ENCODE measurements at regions not wholly inside any gene's neighbourhood (a gene's known extent, or its start where the extent isn't known, plus 50 kb on each side); places are given as distances from the start of the nearest gene placed in this dataset.

DNA sequence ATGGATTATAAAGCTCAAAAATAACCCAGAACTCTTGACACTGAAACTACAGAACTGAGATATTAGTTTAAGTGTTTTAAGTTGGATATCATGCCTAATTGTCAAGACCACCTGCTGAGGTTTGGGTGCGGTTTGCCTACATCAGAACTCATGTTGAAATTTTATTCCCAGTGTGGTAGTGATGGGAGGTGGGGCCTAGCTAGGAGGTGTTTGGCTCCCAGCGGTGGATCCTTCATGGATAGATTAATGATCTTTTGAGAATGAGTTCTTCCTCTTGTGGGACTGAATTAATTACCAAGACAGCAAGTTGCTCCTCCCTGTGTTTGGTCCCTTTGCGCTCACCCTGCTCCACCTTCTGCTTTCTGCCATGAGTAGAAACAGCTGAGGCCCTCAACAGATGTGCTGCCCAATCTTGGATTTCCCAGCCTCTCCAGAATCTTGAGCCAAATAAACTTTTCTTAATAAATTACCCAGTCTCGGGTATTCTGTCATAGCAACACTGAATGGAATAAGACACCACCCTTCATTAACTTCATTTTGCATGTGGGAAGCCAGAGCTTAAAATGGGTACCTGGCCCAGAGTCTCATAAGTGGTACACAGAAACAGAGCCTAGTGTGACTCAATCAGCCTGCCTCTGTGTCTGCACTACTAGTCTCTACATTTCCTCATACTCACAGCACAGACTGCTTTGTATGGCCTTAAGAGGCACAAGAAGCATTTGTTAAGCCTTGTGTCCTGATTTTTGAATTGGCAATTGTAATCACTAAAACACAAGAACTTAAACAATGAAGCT lies 158.4 kb downstream of the IBTK start:
- Histone ChIP-seq H2AFZ (ENCODE audit: low read length) (no peak overlapping the region), H3K4me2 (ENCODE audit: low read length) (no peak overlapping the region), H3K27ac (ENCODE audit: low read depth, low read length, poor library complexity, severe bottlenecking) (no peak overlapping the region), H3K4me1 (ENCODE audit: insufficient read depth, low read length, poor library complexity, severe bottlenecking) (no peaks in the 10 kb centered on the region), H3K79me2 (ENCODE audit: insufficient read depth, low read depth, low read length) (no peaks in the 10 kb centered on the region), H3K36me3 (ENCODE audit: insufficient read depth, low read length) (no peaks in the 10 kb centered on the region), H3K9me2 (ENCODE audit: insufficient read depth, low read length) (no peaks in the 10 kb centered on the region), H3K4me3 (ENCODE audit: low read depth, low read length, poor library complexity, severe bottlenecking) (no peak overlapping the region), H4K20me1 (ENCODE audit: insufficient read depth, low read length) (no peaks in the 10 kb centered on the region), H3K9me3 (ENCODE audit: low read length) (no peaks in the 10 kb centered on the region)
- BruUV-seq (replicated peaks) = no TSS peak
- no peak for DNase-seq (ENCODE audit: low spot score)
- ChIA-PET CTCF (ENCODE audit: unreplicated experiment) (no interaction called here), POLR2A (no interaction called here)
- TF ChIP-seq, protein P1, sequence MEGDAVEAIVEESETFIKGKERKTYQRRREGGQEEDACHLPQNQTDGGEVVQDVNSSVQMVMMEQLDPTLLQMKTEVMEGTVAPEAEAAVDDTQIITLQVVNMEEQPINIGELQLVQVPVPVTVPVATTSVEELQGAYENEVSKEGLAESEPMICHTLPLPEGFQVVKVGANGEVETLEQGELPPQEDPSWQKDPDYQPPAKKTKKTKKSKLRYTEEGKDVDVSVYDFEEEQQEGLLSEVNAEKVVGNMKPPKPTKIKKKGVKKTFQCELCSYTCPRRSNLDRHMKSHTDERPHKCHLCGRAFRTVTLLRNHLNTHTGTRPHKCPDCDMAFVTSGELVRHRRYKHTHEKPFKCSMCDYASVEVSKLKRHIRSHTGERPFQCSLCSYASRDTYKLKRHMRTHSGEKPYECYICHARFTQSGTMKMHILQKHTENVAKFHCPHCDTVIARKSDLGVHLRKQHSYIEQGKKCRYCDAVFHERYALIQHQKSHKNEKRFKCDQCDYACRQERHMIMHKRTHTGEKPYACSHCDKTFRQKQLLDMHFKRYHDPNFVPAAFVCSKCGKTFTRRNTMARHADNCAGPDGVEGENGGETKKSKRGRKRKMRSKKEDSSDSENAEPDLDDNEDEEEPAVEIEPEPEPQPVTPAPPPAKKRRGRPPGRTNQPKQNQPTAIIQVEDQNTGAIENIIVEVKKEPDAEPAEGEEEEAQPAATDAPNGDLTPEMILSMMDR (conservative IDR thresholded peaks at IDR 0.05; ENCODE audit: low read length) = no peak
- intact Hi-C loops (cut with micrococcal nuclease; ENCODE audit: unreplicated experiment) = no loop called here

DNA sequence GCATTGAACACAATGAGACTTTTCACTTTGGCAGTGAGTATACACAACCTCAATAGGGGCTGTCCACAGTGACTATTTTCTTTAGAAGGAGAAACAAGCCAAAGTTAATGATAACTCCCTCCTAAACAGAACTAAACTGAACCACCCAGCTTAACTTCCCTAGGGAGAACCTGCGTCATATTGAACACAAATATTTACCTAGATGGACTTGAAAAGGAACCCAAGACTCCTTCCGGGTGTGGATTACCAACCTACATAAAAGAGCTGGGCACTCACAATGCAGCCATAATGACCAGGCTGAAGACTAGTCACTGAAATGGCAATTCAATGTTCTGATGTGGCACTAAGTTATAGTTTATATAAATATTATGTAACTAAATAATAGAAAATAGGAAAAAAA lies 160.6 kb downstream of the IBTK start:
- CTCF ChIA-PET (ENCODE audit: unreplicated experiment) = no interaction called here
- no peak overlapping the region for H3K4me3 ChIP-seq (ENCODE audit: low read depth, low read length, poor library complexity, severe bottlenecking)
- H3K4me2 ChIP-seq (ENCODE audit: low read length) = no peak overlapping the region
- DNase-seq (ENCODE audit: low spot score) = no peak
- POLR2A ChIA-PET = no interaction called here
- no peaks in the 10 kb centered on the region for H3K36me3 ChIP-seq (ENCODE audit: insufficient read depth, low read length)
- H3K79me2 ChIP-seq (ENCODE audit: insufficient read depth, low read depth, low read length) = no peaks in the 10 kb centered on the region
- TF ChIP-seq EZH2phosphoT487 (IDR thresholded peaks at IDR 0.05; ENCODE audit: borderline replicate concordance, low read depth, low read length) = no peak
- TF ChIP-seq, protein P1 (conservative IDR thresholded peaks at IDR 0.05; ENCODE audit: low read length) = no peak
- no peaks in the 10 kb centered on the region for H3K9me3 ChIP-seq (ENCODE audit: low read length)
- BruUV-seq (replicated peaks) = no TSS peak
- no peaks in the 10 kb centered on the region for H3K4me1 ChIP-seq (ENCODE audit: insufficient read depth, low read length, poor library complexity, severe bottlenecking)
- intact Hi-C loops (cut with micrococcal nuclease; ENCODE audit: unreplicated experiment) = no loop called here
- no peak overlapping the region for H2AFZ ChIP-seq (ENCODE audit: low read length)
- H3K27ac ChIP-seq (ENCODE audit: low read depth, low read length, poor library complexity, severe bottlenecking) = no peak overlapping the region
- no peaks in the 10 kb centered on the region for H3K9me2 ChIP-seq (ENCODE audit: insufficient read depth, low read length)
- H4K20me1 ChIP-seq (ENCODE audit: insufficient read depth, low read length) = no peaks in the 10 kb centered on the region

DNA sequence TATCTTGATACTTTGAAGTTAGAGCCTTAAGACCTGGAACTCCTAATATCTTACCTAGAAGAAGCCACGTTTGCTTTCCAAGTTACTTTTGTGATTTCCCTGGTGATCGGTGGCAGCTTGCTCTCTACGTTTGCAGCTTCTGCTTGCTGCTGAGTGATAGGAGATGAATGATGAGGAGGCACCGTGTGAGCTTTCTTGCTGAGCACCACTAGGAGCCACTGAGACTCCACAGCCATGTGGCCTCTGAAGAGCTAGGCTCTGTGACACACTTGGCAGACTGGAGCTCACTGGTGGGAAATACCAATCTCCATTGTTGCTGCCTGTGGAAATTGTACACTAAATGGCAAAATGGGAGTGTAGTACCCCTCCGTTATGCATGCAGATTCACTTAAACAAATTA lies 161.8 kb downstream of the IBTK start:
- ChIA-PET POLR2A (interaction anchor here (1.4 kb wide), 1 partner anchor 9 kb away, joined by 5 read pairs; no protein-coding TSS in a partner anchor), CTCF (ENCODE audit: unreplicated experiment) (no interaction called here)
- H3K4me2 ChIP-seq (ENCODE audit: low read length) = no peak overlapping the region
- H3K36me3 ChIP-seq (ENCODE audit: insufficient read depth, low read length) = no peaks in the 10 kb centered on the region
- no peak overlapping the region for H2AFZ ChIP-seq (ENCODE audit: low read length)
- H3K9me2 ChIP-seq (ENCODE audit: insufficient read depth, low read length) = no peaks in the 10 kb centered on the region
- no peaks in the 10 kb centered on the region for H4K20me1 ChIP-seq (ENCODE audit: insufficient read depth, low read length)
- no peak overlapping the region for H3K4me3 ChIP-seq (ENCODE audit: low read depth, low read length, poor library complexity, severe bottlenecking)
- no peak overlapping the region for H3K27ac ChIP-seq (ENCODE audit: low read depth, low read length, poor library complexity, severe bottlenecking)
- no TSS peak for BruUV-seq (replicated peaks)
- H3K79me2 ChIP-seq (ENCODE audit: insufficient read depth, low read depth, low read length) = no peaks in the 10 kb centered on the region
- no peaks in the 10 kb centered on the region for H3K9me3 ChIP-seq (ENCODE audit: low read length)
- DNase-seq (ENCODE audit: low spot score) = no peak
- no peaks in the 10 kb centered on the region for H3K4me1 ChIP-seq (ENCODE audit: insufficient read depth, low read length, poor library complexity, severe bottlenecking)
- intact Hi-C loops (cut with micrococcal nuclease; ENCODE audit: unreplicated experiment) = no loop called here
- TF ChIP-seq, protein P1 (conservative IDR thresholded peaks at IDR 0.05; ENCODE audit: low read length) = no peak
- TF ChIP-seq EZH2phosphoT487 (IDR thresholded peaks at IDR 0.05; ENCODE audit: borderline replicate concordance, low read depth, low read length) = no peak

Measured in OCI-LY7 (cell line).